SU-DHL-6 (cell line): ENCODE measurements at regions not wholly inside any gene's neighbourhood (a gene's known extent, or its start where the extent isn't known, plus 50 kb on each side); places are given as distances from the start of the nearest gene placed in this dataset.

ENCODE experiments used
- CTCF ChIP-seq: fragments of 200-600 bp; sonication (generic); IDR thresholded peaks from one replicate; pipeline ENCODE4 v1.5.1; 2017; ENCODE audit warnings: antibody characterized with exemption, mild to moderate bottlenecking, low read length, moderate library complexity; ENCODE audit not compliant: insufficient read depth, poor library complexity, severe bottlenecking
- EZH2phosphoT487 ChIP-seq: fragments of 200-600 bp; sonication (generic), shearing (Covaris generic); conservative IDR thresholded peaks from 2 replicates; pipeline ENCODE4 v1.6.1; 2018; ENCODE audit warnings: mild to moderate bottlenecking, antibody characterized with exemption, low read length, moderate library complexity, mixed read lengths

- TF ChIP-seq CTCF (no peak), EZH2phosphoT487 (no peak)
These were observed 75.0 kb upstream of the CCDC160 start for GRCh38 chrX:134162032-134162431.
